Fibroblast of lung (primary cell): ENCODE measurements at regions not wholly inside any gene's neighbourhood (a gene's known extent, or its start where the extent isn't known, plus 50 kb on each side); places are given as distances from the start of the nearest gene placed in this dataset.

Source experiments
- CTCF ChIP-seq, 2 donors: IDR thresholded peaks in 1 of 2; conservative IDR thresholded peaks in 1 of 2; 1 replicate in 1 of 2; 2 replicates in 1 of 2; pipeline ENCODE4 v1.5.1; 2011 to 2012; ENCODE audit warnings: low read length in 2 of 2, control low read depth in 1 of 2, inconsistent platforms in 1 of 2, low read depth in 1 of 2, mild to moderate bottlenecking in 1 of 2
- EZH2 ChIP-seq: IDR thresholded peaks from 2 replicates; pipeline ENCODE4 v1.5.1; 2012; ENCODE audit warnings: low read length, control low read depth, mild to moderate bottlenecking; ENCODE audit errors: missing control alignments

DNA sequence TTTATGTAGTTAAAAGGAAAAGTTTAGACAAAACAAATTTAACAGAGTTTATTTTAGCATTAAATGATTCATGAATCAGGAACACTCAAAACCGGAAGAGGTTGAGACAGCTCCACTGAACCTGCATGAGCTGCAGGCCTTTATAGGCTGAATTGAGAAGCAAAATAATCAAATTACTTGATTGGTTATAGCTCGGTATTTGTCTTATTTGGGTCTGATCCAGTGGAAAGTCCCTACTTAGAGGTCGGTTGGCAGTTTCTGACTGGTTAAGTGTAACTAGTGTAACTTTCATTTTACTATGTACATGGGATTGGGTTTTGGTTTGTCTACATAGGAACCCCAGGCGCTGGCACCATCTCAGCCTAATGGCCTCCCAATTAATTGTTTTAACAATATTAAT, 74.1 kb upstream of the PIK3R1 start:
- TF ChIP-seq CTCF (conservative IDR thresholded peaks at IDR 0.05 in 1 of 2, IDR thresholded peaks at IDR 0.05 in 1 of 2; ENCODE audit: low read depth in 1 of 2, low read length in 2 of 2) (no peak), EZH2 (no peak)
